NAMALWA (cell line): ENCODE measurements at regions not wholly inside any gene's neighbourhood (a gene's known extent, or its start where the extent isn't known, plus 50 kb on each side); places are given as distances from the start of the nearest gene placed in this dataset.

Experiments
- DNase-seq: peaks from one replicate; pipeline ENCODE4 v3.0.0-alpha.2; 2015; ENCODE audit warnings: low spot score

DNA sequence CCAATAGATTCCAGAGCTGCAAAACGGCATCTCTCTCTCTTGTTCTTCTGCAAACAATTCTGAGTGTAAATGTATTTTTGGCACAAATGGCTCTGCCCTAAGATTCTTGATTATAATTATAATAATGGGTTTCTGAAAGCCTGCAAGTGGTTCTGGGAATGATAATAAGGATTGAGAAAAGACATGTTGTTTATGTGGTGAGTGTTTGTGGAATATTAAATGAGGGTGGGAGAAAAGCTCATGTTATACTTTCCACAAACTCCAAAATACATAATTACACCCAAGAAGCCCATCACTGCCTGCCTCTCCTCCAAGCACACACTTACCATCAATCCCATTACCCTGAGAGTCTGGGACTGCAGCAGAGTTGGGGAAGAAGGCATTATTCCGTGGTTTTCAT, 460.0 kb upstream of the BRINP1 start:
- DNase-seq = no peak

DNA sequence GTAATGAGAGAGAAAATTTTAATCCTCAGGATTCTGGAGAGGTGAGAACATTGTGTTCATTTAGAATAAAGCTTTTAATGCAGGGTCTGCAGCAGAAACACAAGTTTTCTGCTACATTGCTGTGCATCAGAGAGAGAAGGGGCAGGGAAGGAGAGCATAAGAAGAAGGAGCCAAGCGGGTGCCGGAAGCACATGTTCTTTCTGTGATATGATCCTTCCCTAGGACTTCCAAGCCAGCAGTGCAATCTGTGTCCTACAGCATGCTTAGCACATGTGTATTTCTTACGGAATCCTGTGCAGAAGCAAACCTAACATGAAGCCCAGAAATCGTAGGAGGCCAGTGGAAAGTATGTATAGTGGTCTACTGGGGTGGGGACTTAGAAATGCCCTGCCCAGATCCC, 458.3 kb upstream of the BRINP1 start:
- no peak for DNase-seq

DNA sequence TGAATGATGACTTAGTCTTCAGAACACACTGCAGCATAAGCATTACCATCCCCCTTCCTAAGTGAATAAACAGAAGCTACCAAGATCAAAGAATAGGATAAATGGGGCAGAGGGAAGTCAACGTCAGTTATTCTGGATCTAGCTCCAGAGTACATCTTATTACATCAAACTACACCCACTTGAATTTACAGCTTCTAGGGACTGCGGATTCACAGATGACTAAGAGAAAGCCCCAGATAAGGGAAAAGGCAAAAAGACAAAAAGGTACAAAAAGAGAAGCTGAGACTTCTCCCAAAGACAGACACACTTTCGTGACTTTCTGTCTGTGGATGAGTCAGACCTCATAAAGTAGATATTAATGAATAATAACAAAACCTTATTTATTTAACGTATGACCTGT, 457.9 kb upstream of the BRINP1 start:
- DNase-seq = no peak

DNA sequence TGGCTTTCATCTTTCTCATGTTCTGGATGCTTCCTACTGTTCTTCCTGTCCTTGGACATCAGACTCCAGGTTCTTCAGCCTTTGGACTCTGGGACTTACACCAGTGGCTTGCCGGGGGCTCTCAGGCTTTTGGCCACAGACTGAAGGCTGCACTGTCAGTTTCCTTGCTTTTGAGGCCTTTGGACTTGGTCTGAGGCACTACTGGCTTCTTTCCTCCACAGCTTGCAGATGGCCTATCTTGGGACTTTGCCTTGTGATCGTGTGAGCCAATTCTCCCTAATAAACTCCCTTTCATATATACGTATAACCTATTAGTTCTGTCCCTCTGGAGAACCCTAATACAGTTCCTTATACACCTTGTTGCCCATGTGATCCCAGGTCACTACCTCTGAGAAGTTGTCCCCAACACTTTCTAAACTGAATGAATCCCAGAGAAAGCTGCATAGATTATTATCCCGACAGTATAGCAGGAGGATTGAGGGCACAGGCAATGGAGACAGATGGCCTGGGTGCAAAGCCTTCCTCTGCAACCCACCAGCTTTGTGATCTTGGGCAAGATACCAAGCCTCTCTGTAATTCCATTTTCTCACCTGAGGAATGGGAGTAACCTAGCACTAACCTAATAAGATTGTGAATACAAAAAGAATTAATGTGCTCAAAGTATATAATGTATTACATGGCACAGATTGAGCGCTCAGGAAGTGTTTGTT, 449.6 kb upstream of the BRINP1 start:
- DNase-seq = no peak

DNA sequence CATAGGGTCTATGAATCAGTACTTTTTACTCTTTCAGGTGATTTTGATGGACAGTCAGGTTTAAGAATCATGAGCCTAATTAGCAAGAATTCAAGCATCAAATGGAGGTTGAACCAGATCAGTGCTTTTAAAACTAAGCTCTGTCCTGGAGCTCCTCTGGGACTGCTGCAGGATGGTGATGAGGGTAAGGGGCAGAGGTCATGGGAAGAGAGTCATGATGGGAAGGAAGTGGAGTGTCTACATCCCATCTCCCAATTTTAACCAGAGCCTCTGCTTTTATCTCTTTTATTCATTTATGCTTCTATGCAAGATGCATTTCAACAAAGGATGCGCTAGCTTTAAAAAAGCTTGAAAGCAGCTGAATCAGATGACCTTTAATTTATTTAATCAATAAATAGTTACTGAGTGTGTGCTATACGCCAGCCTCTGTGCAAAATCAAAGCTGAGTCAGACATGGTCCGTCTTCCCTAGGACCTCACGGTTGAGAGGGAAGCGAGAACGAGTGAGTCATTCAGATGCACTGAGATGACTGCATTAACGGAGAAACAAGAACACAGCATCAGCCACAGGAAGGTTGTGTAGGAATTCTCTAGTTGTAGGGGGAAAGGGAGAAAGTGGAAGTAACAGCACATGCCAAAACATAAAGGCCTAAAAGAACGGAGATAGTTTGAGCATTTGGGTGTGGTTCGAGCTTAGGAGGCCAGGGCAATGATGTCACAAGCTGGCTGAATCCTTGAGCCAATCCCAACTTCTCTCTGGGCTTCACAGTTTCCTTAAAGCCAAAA, 441.6 kb upstream of the BRINP1 start:
- no peak for DNase-seq

DNA sequence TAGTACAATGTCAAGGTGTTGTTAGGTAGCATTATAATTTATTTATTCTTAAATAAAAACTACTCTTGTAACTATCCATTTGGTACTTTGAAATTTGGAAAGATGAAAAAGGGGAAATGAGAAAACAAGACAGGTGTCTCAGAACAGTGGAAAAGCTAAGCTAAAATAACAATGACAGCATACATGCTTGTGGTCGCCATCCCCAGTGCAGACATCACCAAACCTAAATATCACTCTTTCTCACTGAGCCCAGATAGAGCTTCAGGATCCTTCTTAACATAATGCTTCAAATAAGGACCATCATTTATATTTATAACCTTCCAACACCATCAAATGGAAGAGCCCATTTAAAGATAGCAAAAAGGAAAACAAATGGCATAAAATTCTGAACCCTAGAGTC, 434.4 kb upstream of the BRINP1 start:
- DNase-seq = no peak

DNA sequence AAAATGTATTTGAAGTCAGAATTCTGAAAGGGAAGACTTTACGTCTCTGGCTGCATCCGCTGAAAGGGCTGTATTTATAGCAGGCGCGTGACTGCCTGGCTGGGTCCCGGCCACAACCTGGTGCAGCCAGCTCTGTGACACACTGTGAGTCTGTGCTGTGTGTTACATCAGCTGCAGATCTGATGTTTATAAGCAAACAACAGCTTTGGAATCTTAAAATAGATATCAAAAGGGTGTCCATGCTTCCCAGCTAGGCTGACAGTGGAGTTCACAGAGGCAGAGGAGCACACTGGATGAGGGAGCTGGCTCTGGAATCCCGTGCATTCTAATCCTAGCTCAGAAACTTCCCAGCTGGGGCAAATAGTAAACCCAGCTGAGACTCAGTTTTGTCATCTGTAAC, 433.4 kb upstream of the BRINP1 start:
- no peak for DNase-seq

DNA sequence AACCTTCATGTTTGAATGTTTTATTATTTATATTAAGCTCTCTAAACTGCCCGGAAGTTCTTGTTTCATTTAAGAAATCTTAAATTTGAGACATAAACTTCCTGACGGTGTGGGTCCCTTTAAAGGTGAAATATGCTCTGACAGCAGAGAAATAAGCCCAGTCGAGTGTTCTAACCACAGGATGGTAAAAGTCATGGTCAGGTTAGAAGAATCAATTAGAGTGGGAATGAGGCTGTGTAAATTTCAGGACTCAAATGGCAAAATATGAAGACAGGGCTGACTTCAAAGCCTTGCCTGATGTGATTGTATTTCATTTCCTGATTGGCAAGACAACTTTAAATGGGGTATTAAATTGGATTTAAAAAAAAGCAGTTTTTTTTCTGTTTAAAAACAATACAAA, 432.9 kb upstream of the BRINP1 start:
- DNase-seq = no peak

DNA sequence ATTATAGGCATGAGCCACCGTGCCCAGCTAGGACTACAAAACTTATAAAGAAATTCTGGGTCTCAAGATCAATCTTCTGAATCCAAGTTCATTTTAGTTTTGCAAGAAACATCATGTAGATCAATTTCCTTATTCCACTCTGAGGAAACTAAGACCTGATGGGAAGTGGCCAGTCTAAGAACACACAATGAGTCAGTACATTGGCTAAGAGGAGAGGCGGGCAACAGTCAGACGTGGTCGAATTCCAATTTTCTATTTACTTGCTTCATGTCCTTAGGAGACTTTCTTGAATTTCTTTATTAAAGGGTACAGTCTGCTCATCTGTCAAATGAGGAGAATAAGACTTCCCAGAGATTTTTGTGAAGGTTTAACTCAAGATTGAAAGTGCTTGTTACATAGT, 432.1 kb upstream of the BRINP1 start:
- no peak for DNase-seq

DNA sequence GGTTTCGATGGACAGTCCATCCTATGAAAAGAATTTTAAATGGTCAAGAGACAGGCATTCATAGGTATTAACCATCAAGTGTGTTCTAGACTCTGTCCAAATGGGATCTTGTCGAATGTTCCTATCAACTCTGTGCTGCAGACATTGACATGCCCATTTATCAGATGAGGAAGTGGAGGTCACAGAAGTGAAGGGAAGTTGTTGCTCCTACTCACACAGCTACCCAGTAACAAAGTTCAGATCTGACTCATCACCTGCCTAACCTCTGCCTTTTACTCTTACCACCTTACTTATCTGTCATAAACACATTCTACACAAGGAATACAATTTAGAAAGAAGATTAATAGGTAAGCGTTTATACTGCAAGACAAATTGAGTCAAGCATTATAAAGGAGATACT, 426.2 kb upstream of the BRINP1 start:
- no peak for DNase-seq

DNA sequence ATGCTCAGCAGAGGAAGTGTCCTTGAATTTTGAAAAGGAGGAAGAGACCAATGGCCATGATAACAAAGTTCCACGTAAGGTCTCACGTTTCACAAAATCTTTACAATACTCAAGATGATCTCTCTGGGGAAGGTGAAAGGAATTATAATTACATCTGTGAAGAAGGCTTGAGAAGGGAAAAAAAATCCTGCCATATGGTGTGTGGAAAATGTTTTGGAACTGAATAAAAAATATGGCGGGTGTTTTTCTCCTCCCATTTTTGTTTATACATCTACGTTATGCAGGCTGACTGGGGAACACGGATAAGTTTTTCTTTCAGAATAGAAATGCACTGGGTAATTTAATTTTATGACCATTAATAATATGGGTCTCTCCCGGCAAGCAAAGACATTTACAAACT, 425.6 kb upstream of the BRINP1 start:
- no peak for DNase-seq

DNA sequence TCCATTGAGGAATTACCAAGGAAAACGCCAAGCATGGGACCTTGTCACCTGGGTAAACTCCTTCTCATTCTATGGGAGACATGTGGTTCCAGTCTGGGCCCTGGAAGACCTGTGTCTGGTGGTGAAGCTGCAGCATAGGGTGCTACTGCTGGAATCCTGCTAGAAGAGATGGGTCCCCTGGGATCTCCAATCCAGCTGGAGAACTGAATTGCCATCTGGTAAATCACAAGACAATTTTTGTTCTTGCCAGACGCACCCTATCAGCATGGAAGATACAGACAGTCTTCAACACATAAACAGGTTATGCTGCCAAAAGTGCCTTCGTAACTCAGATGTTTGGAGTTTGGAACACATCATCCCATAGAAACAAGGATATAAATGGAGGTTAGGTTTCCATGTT, 424.0 kb upstream of the BRINP1 start:
- no peak for DNase-seq

DNA sequence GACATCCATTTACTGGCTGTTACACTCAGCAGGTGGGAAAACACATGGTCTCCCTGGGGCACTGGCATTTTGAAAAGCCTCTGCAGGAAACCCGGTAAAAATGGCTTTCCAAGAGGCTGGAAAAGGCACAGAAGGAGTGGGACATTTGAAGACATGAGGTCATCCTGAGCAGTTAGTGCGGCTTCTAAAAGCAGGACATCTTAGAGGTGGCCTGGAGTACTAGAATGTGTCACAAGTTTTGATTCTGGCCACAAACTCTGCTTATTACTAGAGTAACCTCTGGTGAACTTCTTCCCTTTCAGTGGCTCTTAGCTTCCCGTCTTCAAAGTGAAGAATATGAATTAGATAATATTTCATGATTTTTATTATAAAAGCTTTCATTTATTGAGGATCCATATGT, 423.0 kb upstream of the BRINP1 start:
- no peak for DNase-seq

DNA sequence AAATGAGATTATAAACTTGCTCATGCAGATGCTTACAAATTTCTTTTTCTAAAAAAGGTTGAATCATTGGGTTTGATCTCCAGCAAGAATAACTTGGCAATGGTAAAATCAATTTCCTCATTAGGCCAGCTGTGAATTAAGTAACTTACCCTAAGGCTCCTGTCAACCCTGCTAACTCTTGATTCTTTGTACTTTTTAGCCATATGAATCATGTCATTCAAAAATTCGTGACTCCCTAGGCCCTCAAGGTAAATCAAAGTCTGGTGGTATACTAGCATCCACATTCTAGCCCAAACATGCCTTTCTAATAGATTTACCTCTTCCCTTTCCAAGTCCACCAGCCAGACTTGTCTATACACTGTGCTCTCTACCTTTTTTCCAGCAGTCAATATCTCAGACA, 420.8 kb upstream of the BRINP1 start:
- DNase-seq = no peak

DNA sequence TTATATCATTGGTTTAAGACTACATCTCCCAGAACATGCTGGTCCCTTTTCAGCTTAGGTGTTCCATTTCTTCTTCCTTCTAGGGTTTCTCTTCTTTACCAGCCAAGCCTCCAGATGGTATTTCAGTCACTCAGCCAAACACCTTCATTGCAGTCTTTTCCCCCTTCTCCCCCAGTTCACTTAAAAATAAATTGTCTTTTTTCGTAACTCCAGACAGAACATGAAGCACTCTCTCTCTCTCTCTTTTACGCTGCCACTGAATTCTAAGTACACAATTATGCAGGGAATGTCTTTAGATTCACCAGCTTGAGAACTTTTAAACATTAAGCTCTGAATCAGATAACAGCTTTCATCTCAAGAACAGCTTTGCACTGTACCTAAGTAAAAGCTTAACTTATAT, 419.7 kb upstream of the BRINP1 start:
- DNase-seq = no peak

DNA sequence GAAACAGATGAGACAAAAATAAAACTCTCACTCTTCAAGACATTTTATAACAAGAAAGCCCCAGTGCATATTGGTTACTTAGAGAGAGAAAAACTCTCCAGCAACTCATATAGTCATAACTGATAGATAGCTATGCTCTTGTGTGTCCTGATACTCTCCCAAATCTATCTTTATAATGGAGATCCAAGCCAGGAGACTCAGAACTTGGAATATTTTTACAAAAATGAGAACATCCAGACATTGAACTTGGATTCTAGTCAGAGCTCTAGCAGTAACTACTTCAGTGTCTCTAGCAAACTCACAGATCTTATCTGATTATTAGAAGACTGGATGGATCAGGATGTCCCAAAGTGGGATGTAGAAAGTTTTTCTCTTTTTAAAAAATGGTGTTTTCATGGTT, 412.7 kb upstream of the BRINP1 start:
- no peak for DNase-seq

DNA sequence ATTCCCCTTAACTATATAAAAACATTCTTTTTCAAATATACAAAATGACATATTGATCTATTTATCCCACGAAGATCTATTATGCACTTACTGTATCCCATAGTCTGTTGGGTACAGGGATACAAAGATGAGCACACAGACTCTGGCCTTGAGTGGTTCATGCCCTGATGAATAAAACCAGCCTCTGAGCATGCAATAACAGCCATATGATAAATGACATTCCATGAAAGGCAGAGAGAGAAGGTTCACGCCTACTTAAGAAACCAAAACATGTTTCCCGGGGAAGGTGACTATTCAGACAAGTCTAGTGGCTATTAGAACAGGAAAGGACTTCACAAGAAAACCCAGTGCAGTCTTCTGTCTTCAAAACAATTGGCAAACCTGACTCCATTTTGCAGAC, 406.2 kb upstream of the BRINP1 start:
- DNase-seq = no peak

DNA sequence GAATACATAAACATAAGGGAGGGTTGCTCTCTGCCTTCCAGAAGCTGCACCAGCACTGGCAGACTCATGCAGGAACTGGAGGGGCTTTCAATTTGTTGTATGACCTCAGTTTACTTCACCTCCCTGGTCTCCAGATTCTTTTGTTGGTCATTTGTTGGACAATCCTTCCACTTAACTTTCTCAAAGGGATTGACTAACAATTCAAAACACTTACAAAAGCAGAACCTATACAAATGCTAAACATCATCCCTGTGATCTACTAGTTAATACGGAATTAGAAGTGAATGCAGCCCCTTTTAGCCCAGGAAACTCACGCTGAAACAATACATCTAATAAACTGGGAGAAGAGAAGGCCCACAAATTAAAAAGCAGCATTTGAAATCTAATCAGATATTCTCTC, 404.6 kb upstream of the BRINP1 start:
- DNase-seq = no peak

DNA sequence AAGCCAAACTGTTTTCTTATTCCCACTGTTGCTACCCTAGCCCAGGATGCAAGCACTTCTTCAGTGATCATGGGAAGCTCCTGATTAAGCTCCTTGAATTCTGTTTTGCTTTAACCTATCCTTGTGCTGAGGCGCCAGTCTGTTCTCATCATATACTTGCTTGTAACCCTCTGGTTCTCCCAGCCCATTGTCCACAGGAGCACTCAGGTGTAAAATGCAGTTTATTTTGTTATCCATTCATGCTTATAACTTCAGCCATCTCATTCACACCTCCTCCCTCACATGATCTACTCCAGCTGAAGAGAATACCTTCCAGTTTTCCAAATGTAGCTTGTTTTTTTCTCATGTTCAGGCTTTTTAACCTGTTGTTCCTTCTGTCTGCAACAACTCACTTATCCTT, 402.1 kb upstream of the BRINP1 start:
- no peak for DNase-seq

DNA sequence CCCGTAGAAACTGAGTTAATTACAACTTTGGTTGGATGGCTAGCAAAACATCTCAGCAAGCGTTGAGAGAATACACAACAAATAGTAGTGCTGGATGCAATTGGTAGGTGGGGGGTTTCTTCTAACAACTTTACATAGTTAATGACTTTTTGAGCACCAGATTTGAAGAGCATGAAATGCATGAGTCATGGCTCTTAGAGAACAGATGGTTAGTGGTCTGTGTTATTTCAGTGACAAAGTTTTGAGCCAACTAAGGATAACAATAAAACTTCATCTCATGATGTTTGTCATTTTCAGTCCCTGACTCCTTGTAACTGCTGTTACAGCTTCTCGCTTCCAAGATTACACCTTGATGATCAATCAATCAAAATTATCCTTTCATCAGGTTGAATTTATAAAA, 399.0 kb upstream of the BRINP1 start:
- DNase-seq = no peak

DNA sequence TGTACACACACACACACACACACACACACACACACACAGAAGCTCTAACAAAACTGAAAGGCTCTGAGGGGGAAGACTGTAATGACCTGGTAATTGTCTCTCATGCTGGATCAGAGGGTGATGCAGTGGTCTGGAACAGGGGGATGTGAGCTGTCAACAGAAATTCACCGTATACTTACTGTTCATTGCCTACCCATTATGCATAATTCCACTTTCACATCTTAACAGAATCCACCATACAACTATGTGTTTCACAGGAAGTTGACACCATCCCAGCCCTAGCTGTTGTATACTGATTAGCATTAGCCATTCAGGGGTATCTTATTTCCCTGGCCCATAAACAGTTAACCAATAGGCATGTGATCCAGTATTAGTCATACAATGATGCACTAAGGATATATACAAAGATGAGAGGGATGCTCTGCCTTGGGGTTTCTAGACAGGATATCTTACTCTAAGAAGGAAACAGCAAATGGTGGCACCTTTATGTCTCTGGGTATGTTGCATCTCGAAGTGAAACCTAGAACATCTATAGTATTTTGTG, 396.5 kb upstream of the BRINP1 start:
- no peak for DNase-seq

DNA sequence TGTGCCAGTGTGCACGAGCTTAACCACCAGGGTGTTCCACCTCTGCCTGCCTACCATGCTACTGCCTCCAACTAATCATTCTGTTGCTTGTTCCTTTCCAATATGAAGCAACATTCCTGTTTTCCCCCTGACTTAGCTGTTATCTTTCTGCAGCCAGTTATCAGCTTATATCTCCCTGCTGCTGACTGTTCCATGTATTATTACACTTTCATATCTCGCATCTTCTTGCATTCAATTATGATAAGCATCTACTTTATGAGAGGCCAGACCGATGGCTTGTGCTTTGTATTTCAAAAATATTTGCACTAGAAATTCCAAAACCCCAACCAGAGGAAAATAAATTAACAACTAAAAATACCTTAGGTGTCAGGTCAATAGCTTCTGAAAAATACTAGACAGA, 394.0 kb upstream of the BRINP1 start:
- DNase-seq = no peak

DNA sequence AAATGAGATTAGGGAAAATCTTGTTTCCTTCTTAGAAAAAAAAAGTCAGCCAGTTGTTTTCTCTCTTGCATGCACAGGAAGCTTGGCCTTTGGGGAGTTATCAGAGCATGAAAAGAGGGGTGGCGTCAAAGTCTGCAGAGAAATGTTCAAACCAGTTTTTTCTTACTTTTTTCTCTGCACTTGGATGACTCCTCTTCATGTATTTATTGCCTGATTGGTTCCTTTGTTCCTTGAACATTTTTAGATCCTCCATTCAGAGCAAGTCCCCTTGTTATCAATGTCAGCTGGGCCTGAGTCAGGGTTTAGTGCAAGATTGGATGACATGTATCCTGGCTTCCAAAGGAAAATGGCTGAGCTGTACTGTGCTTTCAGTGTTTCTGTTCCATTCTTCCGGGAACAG, 392.6 kb upstream of the BRINP1 start:
- peak; percentile 35 for DNase-seq

DNA sequence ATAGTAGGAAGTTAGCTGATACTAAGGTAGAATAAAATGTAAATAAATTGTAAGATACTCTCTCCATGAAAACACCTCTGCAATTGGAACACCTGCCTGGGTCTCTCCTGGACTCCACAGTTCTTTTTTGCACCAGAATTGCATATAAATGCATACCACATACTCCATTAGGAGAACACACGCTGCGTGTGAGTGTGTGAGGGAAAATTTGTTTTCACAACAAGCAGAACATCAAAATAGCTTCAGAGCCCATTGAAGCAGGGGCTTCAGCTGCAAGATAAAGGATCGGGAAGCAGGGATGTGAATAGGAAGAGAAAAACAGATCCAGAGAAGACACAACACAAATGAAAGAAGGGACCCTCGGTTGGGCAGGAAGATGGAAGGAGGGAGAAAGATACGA, 389.8 kb upstream of the BRINP1 start:
- DNase-seq = no peak
